Fibroblast of lung (primary cell): ENCODE measurements at regions not wholly inside any gene's neighbourhood (a gene's known extent, or its start where the extent isn't known, plus 50 kb on each side); places are given as distances from the start of the nearest gene placed in this dataset.

Source experiments
- DNase-seq, 2 donors: peaks; one replicate each; pipeline versions ENCODE4 v3.0.0 to v3.0.0-alpha.2; 2010; ENCODE audit warnings: low read depth in 2 of 2
- H2AFZ ChIP-seq: 2 replicates; pipeline ENCODE4 v1.5.1; 2012; ENCODE audit warnings: low read length, control low read depth, inconsistent platforms
- H3K27ac ChIP-seq: 2 replicates; pipeline ENCODE4 v1.5.1; 2011; ENCODE audit warnings: low read length, control low read depth; ENCODE audit not compliant: insufficient read depth
- H3K27me3 ChIP-seq: 2 replicates; pipeline ENCODE4 v1.5.1; 2011; ENCODE audit warnings: mild to moderate bottlenecking, low read length; ENCODE audit not compliant: control insufficient read depth, insufficient read depth
- H3K36me3 ChIP-seq: 2 replicates; pipeline ENCODE4 v1.5.1; 2011; ENCODE audit warnings: low read length; ENCODE audit not compliant: control insufficient read depth, insufficient read depth
- H3K4me1 ChIP-seq: 2 replicates; pipeline ENCODE4 v1.5.1; 2011; ENCODE audit warnings: low read length; ENCODE audit not compliant: control insufficient read depth, insufficient read depth; ENCODE audit errors: extremely low read depth
- H3K4me2 ChIP-seq: 2 replicates; pipeline ENCODE4 v1.5.1; 2011; ENCODE audit warnings: low read length, control low read depth; ENCODE audit not compliant: insufficient read depth; ENCODE audit errors: extremely low read depth
- H3K4me3 ChIP-seq, 4 experiments: fragments of 200-600 bp in 1 of 4; sonication (generic) in 1 of 4; replicated peaks in 1 of 4; 2 replicates each; pipeline ENCODE4 v1.5.1; 2011 to 2016; ENCODE audit warnings: low read length in 4 of 4, low read depth in 3 of 4, mild to moderate bottlenecking in 3 of 4, control low read depth in 2 of 4, inconsistent platforms in 1 of 4, mixed read lengths in 1 of 4; ENCODE audit not compliant: insufficient read depth in 1 of 4; ENCODE audit errors: control extremely low read depth in 1 of 4
- H3K79me2 ChIP-seq: 2 replicates; pipeline ENCODE4 v1.5.1; 2012; ENCODE audit warnings: mild to moderate bottlenecking, low read length, inconsistent platforms; ENCODE audit not compliant: control insufficient read depth, insufficient read depth
- H3K9ac ChIP-seq: 2 replicates; pipeline ENCODE4 v1.5.1; 2011; ENCODE audit warnings: mild to moderate bottlenecking, low read length, control low read depth; ENCODE audit not compliant: insufficient read depth
- H3K9me3 ChIP-seq: 2 replicates; pipeline ENCODE4 v1.5.1; 2012; ENCODE audit warnings: low read depth, low read length; ENCODE audit not compliant: control insufficient read depth, insufficient read depth
- H4K20me1 ChIP-seq: 2 replicates; pipeline ENCODE4 v1.5.1; 2011; ENCODE audit warnings: low read length; ENCODE audit not compliant: control insufficient read depth, insufficient read depth; ENCODE audit errors: extremely low read depth
- EZH2 ChIP-seq: IDR thresholded peaks from 2 replicates; pipeline ENCODE4 v1.5.1; 2012; ENCODE audit warnings: low read length, control low read depth, mild to moderate bottlenecking; ENCODE audit errors: missing control alignments
- TF ChIP-seq, protein P1 (sequence below), 2 donors: IDR thresholded peaks in 1 of 2; conservative IDR thresholded peaks in 1 of 2; 1 replicate in 1 of 2; 2 replicates in 1 of 2; pipeline ENCODE4 v1.5.1; 2011 to 2012; ENCODE audit warnings: low read length in 2 of 2, control low read depth in 1 of 2, inconsistent platforms in 1 of 2, low read depth in 1 of 2, mild to moderate bottlenecking in 1 of 2

DNA sequence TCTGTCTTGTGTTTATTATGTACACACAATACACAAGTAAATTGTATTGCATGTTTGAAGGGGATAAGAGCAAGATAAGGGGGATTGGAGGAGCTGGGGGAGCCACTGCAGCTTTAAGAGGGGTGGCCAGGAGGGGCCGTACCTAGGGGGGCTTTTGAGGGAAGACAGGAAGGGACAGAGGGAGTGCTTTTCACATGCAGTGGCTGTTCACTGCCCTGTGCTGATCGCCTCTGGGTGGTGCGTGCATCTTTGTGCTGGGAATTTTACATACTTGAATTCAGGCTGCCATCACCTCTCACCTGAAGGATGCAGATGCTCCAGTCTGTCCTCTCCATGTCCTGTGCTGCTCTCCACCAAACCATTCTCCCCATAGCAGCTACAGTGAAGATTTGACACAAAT, 179.5 kb downstream of the PTPRU start:
- no peak overlapping the region for H3K4me3 ChIP-seq
- no peaks in the 10 kb centered on the region for H3K4me1 ChIP-seq

DNA sequence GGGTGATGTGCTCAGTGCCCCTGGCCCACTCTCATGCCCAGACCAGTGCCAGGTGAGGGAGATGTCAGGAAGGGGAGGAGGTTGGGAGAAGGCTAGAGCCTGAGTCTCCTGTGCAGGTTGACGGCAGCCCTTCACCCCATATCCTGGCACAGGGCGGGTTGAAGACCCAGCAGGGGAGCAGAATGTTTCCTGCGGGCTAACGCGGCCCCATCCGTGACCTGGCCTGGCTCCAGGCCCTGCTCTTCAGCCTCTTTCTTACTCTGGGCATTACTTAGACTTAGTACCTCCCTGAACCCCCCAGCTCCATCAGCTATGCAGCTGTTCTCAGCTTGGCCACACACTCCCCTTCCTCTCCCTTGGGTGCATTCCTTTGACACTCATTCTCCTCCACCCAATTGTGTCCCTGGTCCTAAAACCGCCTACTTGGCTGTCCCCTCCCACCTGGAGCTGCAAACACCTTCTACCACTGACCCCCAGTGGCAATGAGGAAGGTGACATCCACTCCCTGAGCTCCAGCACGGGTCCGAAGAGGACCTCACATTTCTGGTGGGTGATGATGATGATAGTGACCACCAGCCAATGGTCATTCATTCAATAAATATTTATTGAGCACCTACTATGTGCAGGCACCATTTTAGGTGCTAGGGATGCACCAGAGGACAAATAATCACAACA, 179.0 kb downstream of the PTPRU start:
- Histone ChIP-seq H3K36me3 (no peaks in the 10 kb centered on the region), H3K9me3 (no peaks in the 10 kb centered on the region), H3K4me2 (no peak overlapping the region), H4K20me1 (no peaks in the 10 kb centered on the region), H3K27ac (no peak overlapping the region), H3K9ac (no peak overlapping the region), H3K4me3 (no peak overlapping the region), H2AFZ (no peak overlapping the region), H3K79me2 (no peaks in the 10 kb centered on the region), H3K27me3 (no peaks in the 10 kb centered on the region), H3K4me1 (no peaks in the 10 kb centered on the region)
- peak in 1 of 2 donors; percentile 20 for DNase-seq
- TF ChIP-seq, protein P1, sequence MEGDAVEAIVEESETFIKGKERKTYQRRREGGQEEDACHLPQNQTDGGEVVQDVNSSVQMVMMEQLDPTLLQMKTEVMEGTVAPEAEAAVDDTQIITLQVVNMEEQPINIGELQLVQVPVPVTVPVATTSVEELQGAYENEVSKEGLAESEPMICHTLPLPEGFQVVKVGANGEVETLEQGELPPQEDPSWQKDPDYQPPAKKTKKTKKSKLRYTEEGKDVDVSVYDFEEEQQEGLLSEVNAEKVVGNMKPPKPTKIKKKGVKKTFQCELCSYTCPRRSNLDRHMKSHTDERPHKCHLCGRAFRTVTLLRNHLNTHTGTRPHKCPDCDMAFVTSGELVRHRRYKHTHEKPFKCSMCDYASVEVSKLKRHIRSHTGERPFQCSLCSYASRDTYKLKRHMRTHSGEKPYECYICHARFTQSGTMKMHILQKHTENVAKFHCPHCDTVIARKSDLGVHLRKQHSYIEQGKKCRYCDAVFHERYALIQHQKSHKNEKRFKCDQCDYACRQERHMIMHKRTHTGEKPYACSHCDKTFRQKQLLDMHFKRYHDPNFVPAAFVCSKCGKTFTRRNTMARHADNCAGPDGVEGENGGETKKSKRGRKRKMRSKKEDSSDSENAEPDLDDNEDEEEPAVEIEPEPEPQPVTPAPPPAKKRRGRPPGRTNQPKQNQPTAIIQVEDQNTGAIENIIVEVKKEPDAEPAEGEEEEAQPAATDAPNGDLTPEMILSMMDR (conservative IDR thresholded peaks at IDR 0.05 in 1 of 2, IDR thresholded peaks at IDR 0.05 in 1 of 2; ENCODE audit: low read depth in 1 of 2, low read length in 2 of 2), result no peak
- no peak for TF ChIP-seq EZH2

More for the DNA sequence above, 179.5 kb downstream of the PTPRU start:
- no peak for TF ChIP-seq EZH2
- TF ChIP-seq, protein P1 (conservative IDR thresholded peaks at IDR 0.05 in 1 of 2, IDR thresholded peaks at IDR 0.05 in 1 of 2; ENCODE audit: low read depth in 1 of 2, low read length in 2 of 2), result no peak
- Histone ChIP-seq H2AFZ (no peak overlapping the region), H3K9ac (no peak overlapping the region), H3K4me2 (no peak overlapping the region), H3K36me3 (no peaks in the 10 kb centered on the region), H4K20me1 (no peaks in the 10 kb centered on the region), H3K27ac (no peak overlapping the region), H3K79me2 (no peaks in the 10 kb centered on the region), H3K27me3 (no peaks in the 10 kb centered on the region), H3K9me3 (no peaks in the 10 kb centered on the region)
- no peak for DNase-seq

DNA sequence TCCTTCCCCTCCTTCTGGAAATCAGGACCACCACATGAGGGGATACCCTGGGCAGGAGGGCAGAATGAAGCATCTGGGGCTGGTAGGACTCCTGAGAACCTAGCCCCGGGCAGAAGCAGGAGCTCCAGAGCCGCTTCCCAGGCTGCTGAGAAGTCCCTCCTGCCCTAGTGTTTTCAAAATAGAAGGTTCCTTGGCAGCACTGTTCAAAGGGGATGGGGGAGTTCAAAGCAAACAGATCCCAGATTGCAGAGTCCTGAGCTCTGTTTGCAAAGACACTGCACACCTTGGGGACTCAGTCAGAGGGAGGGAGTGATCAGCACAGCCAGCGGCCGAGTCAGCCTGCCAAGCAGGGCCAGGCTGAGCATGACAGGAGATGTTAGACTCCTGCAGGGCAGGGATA, 177.8 kb downstream of the PTPRU start:
- Histone ChIP-seq H3K9me3 (no peaks in the 10 kb centered on the region), H3K9ac (no peak overlapping the region), H3K36me3 (no peaks in the 10 kb centered on the region), H2AFZ (no peak overlapping the region), H3K27ac (no peak overlapping the region), H4K20me1 (no peaks in the 10 kb centered on the region), H3K4me3 (no peak overlapping the region), H3K4me1 (no peaks in the 10 kb centered on the region), H3K27me3 (no peaks in the 10 kb centered on the region), H3K79me2 (no peaks in the 10 kb centered on the region), H3K4me2 (no peak overlapping the region)
- TF ChIP-seq, protein P1 (conservative IDR thresholded peaks at IDR 0.05 in 1 of 2, IDR thresholded peaks at IDR 0.05 in 1 of 2; ENCODE audit: low read depth in 1 of 2, low read length in 2 of 2), result no peak
- TF ChIP-seq EZH2, result no peak
- no peak for DNase-seq
